Stimulated activated effector memory CD8-positive, alpha-beta T cell treated with anti-CD3 and anti-CD28 coated beads, Interleukin-12 subunit alpha, Interleukin-12 subunit beta, amount 100 ng/mL, for 72 hours (primary cell): ENCODE measurements at regions not wholly inside any gene's neighbourhood (a gene's known extent, or its start where the extent isn't known, plus 50 kb on each side); places are given as distances from the start of the nearest gene placed in this dataset.
"Not testable (repeated sequence)": the region's sequence is repeated elsewhere in the genome, so short reads cannot be mapped to it uniquely, and the experiment has no call there.

Source experiments
- ATAC-seq: fragments of 150-1000 bp; cut with Tn5 transposase; 2 replicates; pipeline ENCODE4 v1.10.0; 2021
- DNase-seq, 2 donors: peaks; one replicate each; pipeline ENCODE4 v3.0.0; 2021 to 2022; ENCODE audit warnings: low spot score in 2 of 2
- H3K27ac Mint-ChIP-seq: one replicate; pipeline ENCODE4 v1.8.0; 2022; ENCODE audit warnings: mild to moderate bottlenecking, mixed read lengths
- H3K36me3 Mint-ChIP-seq: one replicate; pipeline ENCODE4 v1.8.0; 2022; ENCODE audit warnings: mild to moderate bottlenecking, mixed read lengths
- H3K4me1 Mint-ChIP-seq: one replicate; pipeline ENCODE4 v1.8.0; 2022; ENCODE audit warnings: mixed read lengths
- H3K4me3 Mint-ChIP-seq: one replicate; pipeline ENCODE4 v1.8.0; 2022; ENCODE audit warnings: mild to moderate bottlenecking, mixed read lengths
- H3K9me3 Mint-ChIP-seq: one replicate; pipeline ENCODE4 v1.8.0; 2022; ENCODE audit warnings: mixed read lengths

DNA sequence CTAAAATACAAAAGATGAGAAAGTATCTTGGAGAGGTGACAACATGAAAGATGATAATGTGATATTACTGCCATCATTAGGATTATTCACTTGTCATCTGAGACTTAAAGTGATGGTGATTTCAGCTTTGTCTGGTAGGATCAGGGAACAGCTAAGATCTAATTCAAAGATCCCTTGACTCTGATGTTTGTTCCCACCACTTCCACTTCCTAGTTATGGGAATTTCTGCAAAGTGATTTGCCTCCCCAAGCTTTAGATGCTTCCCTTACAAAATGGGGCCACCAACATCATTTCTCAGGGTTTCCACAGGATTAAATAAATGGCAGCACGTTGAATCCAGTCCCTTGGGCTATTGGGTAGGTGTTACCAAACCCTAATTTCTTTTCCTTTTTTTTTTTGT lies 550.8 kb upstream of the CDH5 start:
- Mint-ChIP-seq H3K4me3 (no peak overlapping the region), H3K36me3 (no peaks in the 10 kb centered on the region), H3K9me3 (peaks cover 12% of the 10 kb centered on the region), H3K4me1 (no peaks in the 10 kb centered on the region), H3K27ac (no peak overlapping the region)
- DNase-seq (no peak), ATAC-seq (no peak)

DNA sequence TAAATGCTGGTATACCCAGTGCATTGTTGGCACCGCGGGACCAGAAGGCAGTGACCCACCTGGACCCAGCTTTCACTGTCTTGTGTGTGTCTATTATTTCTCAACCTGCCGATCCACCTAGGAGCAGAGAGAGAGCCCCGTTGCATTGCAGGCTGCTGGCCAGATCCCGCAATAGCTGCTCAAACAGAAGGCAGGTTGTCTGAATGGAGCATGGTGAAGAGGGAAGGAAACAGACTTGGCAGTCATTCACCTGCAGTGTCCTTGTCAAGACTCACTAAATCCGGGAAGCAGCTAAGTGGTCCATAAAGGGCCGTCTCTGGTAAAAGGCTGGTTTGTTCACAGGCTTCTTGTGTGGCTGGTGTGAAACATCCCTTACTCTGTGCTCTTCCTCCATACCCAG lies 552.6 kb upstream of the CDH5 start:
- not testable (repeated sequence) for H3K4me1 Mint-ChIP-seq, DNase-seq, H3K4me3 Mint-ChIP-seq, H3K36me3 Mint-ChIP-seq, ATAC-seq, H3K27ac Mint-ChIP-seq
- H3K9me3 Mint-ChIP-seq, result peaks cover 12% of the 10 kb centered on the region

DNA sequence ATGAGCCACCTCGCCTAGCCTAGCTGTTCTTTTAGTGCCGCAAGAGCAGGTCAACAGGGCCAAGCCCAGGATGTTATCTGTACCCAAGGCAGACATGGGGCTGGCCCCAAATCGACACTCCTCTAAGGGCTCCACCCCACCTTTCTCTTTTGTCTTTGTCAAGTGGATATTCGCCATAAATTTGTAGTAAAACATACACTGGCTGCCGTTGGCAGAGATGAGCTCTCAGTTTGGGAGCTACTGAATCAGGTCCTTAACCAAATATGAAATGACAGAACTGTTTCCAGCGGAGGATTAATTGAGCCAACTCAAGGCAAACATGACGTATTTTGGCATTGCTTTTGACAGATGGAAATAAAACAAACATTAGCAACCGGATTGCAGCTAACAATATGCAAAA lies 556.9 kb upstream of the CDH5 start:
- peaks cover 19% of the 10 kb centered on the region for H3K9me3 Mint-ChIP-seq
- no peaks in the 10 kb centered on the region for H3K36me3 Mint-ChIP-seq
- DNase-seq (no peak), ATAC-seq (no peak)
- H3K27ac Mint-ChIP-seq, result no peak overlapping the region
- H3K4me3 Mint-ChIP-seq, result no peak overlapping the region
- H3K4me1 Mint-ChIP-seq, result no peaks in the 10 kb centered on the region

DNA sequence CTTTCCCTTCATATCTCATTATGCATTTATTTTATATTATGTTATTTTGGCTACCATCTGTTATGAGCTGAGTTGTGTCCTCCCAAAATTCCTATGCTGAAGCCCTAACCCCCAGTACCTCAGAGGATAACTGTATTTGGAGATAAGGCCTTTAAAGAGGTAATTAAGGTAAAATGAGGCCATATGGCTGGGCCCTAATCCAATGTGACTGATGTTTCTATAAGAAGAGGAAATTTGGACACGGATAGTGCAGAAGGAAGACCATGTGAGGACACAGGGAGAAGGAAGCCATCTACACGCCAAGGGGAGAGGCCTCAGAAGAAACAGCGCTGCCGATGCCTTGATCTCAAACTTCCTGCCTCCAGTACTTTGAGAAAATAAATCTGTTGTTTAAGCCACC lies 557.7 kb upstream of the CDH5 start:
- H3K36me3 Mint-ChIP-seq, result no peaks in the 10 kb centered on the region
- H3K9me3 Mint-ChIP-seq, result peaks cover 19% of the 10 kb centered on the region
- no peaks in the 10 kb centered on the region for H3K4me1 Mint-ChIP-seq
- ATAC-seq (no peak), DNase-seq (no peak)
- H3K27ac Mint-ChIP-seq, result no peak overlapping the region
- H3K4me3 Mint-ChIP-seq, result no peak overlapping the region

DNA sequence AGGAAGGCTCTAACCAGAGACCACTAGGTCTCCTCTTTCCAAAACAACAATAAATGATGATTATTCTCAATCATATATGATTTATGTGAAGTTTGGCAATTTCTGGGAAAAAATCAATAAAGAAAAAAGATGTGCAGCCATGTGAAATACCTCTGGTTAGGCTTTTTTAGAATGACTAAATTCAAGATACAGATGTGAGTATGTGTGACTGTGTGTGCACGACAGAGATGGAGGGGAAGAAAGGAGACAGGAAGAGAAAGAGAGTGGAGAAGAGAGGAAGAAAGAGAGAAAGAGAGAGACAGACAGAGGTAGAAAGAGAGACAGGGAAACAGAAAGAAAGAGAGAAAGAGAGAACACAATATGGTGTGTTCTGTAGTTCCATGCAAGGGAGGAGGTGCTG lies 558.6 kb upstream of the CDH5 start:
- Mint-ChIP-seq H3K9me3 (peaks cover 18% of the 10 kb centered on the region), H3K4me3 (no peak overlapping the region), H3K27ac (no peak overlapping the region), H3K36me3 (no peaks in the 10 kb centered on the region), H3K4me1 (no peaks in the 10 kb centered on the region)
- ATAC-seq, result no peak
- no peak for DNase-seq

DNA sequence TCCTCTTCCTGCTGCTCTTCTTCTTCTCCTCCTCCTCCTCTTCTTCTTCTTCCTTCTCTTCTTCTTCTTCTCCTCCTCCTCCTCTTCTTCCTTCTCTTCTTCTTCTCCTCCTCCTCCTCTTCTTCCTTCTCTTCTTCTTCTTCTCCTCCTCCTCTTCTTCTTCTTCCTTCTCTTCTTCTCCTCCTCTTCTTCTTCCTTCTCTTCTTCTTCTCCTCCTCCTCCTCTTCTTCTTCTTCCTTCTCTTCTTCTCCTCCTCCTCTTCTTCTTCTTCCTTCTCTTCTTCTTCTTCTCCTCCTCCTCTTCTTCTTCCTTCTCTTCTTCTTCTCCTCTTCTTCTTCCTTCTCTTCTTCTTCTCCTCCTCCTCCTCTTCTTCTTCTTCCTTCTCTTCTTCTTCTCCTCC lies 560.8 kb upstream of the CDH5 start:
- not testable (repeated sequence) for DNase-seq, H3K36me3 Mint-ChIP-seq, ATAC-seq, H3K4me1 Mint-ChIP-seq, H3K27ac Mint-ChIP-seq, H3K4me3 Mint-ChIP-seq
- peaks cover 13% of the 10 kb centered on the region for H3K9me3 Mint-ChIP-seq

DNA sequence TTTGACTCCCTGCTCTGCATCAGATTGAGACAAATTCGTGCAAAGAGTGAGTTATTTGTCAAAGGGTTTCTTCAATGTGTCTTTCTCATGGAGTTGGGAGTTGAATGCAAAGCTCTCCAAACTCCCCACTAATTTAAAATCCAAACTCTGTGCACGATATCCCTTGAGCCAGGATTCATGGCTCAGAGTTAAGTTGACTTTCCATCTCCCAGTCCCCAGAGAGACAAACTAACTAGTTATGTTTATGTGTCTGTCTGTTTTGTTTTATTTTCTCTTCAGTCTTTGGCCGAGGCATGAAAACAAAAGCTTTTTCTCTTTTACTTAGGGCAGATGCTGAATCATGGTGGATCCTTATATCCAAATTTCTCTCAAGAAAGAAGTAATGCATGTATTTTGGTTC lies 570.0 kb upstream of the CDH5 start:
- H3K4me1 Mint-ChIP-seq, result no peaks in the 10 kb centered on the region
- peaks cover 6% of the 10 kb centered on the region for H3K9me3 Mint-ChIP-seq
- H3K27ac Mint-ChIP-seq, result no peak overlapping the region
- DNase-seq (no peak), ATAC-seq (no peak)
- H3K4me3 Mint-ChIP-seq, result no peak overlapping the region
- no peaks in the 10 kb centered on the region for H3K36me3 Mint-ChIP-seq

DNA sequence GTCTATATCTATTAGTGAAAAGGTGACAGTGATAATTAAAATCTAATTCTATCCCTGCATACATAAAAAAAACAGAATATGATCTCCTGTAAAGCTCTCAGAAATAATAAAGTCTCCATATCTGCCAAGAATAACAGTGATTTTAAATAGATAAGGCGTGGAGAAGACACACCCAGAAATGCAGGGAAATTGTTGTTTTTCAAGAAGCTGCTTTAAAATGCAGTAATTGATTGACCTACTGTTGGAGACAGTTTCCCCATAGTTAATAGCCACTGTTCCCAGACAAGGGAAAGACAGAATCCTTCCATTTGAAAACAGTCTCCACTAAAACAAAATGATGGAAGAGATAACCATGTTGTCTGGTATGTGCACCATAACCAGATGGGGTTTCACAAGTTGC lies 571.5 kb upstream of the CDH5 start:
- Mint-ChIP-seq H3K4me1 (no peaks in the 10 kb centered on the region), H3K9me3 (peaks cover 6% of the 10 kb centered on the region), H3K4me3 (no peak overlapping the region), H3K36me3 (no peaks in the 10 kb centered on the region), H3K27ac (no peak overlapping the region)
- DNase-seq, result no peak
- no peak for ATAC-seq

DNA sequence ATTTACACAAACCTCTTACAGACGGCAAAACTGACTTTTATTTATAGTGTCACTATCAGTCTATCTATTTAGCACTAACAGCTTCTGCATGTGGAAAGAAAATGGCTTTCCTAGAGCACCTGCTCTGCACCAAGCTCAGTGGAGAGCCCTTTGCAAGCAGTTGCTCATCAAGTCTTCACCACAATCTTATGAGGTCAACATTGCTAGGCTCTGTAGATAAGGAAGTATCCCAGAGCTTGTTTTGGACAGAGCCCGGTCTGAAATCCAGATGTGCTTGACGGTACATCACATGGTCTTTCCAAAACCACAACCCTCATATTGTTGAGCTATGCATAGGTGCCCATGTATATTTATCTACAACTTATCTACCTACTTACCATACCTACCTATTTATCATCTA lies 572.7 kb upstream of the CDH5 start:
- DNase-seq (no peak), ATAC-seq (no peak)
- Mint-ChIP-seq H3K9me3 (peaks cover 6% of the 10 kb centered on the region), H3K27ac (no peak overlapping the region), H3K4me1 (no peaks in the 10 kb centered on the region), H3K4me3 (no peak overlapping the region), H3K36me3 (no peaks in the 10 kb centered on the region)

DNA sequence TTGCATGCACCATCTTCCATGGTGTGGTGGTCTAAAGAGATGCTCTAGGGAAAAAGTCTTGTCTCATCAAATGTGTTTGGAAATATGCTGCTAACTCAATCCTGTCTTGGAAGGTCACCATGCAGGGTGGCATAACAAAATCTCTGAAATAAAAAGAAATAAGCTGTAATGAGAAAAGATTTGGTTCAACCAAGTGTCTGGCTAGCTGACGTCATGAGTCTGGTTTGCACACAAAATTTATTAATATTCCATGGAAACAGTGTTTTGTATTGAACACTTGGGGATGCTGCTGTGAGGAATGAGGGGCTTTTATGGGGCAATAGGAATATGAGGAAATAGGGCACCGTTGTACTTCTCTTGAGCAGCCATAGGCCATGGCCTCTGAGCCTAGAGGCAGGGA lies 575.7 kb upstream of the CDH5 start:
- Mint-ChIP-seq H3K4me3 (no peak overlapping the region), H3K36me3 (no peaks in the 10 kb centered on the region), H3K4me1 (no peaks in the 10 kb centered on the region), H3K27ac (no peak overlapping the region), H3K9me3 (no peaks in the 10 kb centered on the region)
- ATAC-seq, result no peak
- DNase-seq, result no peak

DNA sequence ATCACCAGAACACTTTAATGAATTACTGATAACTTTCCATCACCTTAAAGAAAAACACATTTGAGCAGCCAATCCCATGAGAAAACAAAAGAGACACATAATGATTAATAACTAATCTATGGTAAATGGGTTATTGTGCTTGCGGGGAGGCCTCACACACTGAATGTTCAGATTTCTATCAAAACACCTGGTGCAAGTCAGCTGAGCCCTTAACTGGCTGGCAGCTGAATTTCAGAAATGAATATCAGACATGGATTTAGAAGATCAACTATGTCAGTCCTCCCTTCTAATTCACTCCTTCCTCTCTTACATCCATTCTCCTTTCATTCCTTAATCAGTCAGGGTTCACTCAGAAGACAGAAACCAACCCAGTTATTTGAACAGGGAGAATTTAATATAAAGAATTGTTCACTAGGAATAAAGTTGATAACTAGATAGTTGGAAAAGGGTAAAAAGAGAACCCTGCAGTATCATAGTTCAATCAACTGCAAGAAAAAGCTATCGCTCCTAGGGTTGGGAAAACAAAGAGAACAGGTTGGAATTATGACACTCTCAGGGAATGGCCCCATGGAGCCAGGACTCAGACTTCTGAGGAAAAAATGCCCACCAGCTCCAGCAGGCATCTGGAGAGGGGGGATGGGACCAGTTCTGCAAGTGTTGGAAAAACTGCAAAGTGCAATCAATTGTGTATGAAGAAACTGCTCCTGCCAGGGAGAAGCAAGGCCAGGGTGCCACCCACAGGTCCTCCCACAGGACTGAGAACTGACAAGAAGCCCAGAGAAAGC lies 577.1 kb upstream of the CDH5 start:
- Mint-ChIP-seq H3K36me3 (no peaks in the 10 kb centered on the region), H3K27ac (no peak overlapping the region), H3K4me3 (no peak overlapping the region), H3K4me1 (no peaks in the 10 kb centered on the region), H3K9me3 (no peaks in the 10 kb centered on the region)
- no peak for DNase-seq
- no peak for ATAC-seq

DNA sequence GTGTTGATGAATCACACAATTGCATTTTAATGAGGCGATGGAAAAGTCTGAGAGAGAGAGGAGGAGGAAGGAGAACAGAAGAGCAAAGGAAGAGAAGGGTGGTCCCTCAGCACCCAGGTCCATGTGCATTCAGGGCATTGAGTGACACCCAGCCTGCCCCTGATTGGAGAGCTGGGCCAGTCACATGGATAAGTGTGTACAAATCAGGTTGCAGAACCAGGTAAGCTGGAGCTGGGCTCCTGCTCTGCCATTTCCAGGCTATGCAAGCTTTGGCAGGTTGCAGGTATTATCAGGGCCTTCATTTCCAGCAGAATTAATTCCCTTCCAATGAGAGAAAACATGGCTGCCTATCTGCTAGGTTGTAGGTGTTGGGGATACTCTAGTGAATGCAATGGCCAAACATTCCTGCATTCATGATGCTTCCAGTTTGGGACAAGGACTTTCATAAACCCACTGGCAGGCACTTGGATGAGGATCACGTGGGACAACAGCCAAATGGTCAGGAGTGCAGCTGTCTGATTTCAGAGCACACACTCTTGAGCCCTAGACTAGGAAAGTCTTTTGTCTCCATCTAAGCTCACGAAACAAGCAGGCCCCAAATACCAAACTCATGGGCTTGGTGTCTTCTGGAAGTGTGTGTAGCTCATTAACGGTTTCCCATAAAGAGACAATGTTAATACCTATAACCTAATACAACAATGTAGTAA lies 577.9 kb upstream of the CDH5 start:
- Mint-ChIP-seq H3K4me3 (no peak overlapping the region), H3K27ac (no peak overlapping the region), H3K36me3 (no peaks in the 10 kb centered on the region), H3K4me1 (no peaks in the 10 kb centered on the region), H3K9me3 (peaks cover 3% of the 10 kb centered on the region)
- DNase-seq, result no peak
- no peak for ATAC-seq

DNA sequence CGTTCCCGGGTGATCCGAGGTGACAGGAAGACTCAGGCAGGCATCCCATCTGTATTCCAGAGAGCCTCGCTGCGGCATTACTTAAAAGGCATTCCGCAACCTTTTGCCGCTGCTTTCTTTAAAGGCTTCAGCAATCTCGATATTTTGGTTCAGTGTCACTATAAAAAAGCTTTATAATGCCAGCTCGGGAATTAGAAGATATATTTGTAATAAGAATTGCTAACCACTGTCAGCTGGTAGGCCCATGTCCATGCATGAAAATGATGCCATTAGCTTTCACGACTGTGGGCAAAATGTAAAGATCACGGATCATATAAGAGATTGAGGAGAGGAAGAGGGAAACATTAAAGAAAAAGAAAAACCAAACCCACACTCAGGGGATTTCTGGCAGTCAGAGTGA lies 578.6 kb upstream of the CDH5 start:
- no peaks in the 10 kb centered on the region for H3K4me1 Mint-ChIP-seq
- H3K4me3 Mint-ChIP-seq, result no peak overlapping the region
- H3K36me3 Mint-ChIP-seq, result no peaks in the 10 kb centered on the region
- peaks cover 3% of the 10 kb centered on the region for H3K9me3 Mint-ChIP-seq
- H3K27ac Mint-ChIP-seq, result no peak overlapping the region
- ATAC-seq, result no peak
- DNase-seq, result no peak

DNA sequence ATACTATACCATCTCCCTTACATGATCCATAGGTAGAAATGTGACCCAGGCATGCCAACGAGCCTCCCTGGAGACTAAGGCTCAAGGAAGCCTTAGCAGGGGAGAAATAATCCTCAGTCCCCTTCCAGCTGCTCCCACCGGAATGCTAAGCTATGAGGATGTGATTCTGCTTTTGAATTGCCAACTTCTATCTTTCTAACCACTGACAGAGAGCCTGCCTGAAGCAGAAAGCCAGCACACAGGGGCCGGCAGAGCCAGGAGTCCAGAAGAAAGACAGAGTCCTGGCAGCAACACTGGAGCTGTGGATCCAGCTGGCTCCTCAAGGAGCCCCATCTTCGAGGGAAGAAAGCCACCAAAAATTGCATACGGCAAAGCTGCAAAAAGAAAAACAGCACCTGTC lies 579.6 kb upstream of the CDH5 start:
- DNase-seq (no peak), ATAC-seq (no peak)
- no peak overlapping the region for H3K4me3 Mint-ChIP-seq
- H3K27ac Mint-ChIP-seq, result no peak overlapping the region
- peaks cover 3% of the 10 kb centered on the region for H3K9me3 Mint-ChIP-seq
- no peaks in the 10 kb centered on the region for H3K36me3 Mint-ChIP-seq
- H3K4me1 Mint-ChIP-seq, result no peaks in the 10 kb centered on the region

DNA sequence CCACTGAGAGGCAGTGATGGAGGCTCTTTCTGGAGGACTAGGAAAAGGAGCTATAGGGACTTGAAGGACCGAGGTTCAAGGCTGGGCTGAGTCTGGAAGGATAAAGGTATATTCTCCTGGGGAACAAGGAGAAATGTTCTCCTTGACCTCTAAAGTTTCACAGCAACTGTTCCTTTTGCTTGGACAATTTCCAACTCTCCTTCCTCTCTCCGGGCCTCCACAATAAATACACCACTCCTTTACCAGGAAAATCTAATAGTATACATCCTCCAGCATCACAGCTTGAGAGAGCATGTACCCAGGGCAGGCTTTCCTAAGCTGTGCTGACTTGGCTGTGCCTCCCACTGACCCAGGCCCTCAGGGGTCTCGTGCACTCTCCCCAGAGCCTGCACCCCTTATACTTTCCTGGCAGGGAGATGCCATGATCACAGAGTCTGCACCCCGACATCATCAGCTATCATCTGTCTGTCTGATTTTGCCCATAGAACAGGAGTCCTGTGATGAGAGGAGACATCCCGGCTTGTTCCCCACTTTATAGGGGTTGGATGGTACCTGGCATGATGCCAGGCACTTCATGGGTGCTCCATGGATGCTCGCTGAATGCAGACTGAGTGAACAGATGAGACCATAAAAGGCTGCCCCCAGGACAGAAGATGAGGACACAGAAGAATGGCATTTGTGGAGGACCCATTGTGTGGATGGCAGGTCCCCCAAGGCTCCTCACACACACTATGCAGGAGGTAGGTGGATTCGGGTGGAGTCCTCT lies 582.6 kb upstream of the CDH5 start:
- Mint-ChIP-seq H3K9me3 (peaks cover 9% of the 10 kb centered on the region), H3K36me3 (no peaks in the 10 kb centered on the region), H3K27ac (no peak overlapping the region), H3K4me3 (no peak overlapping the region), H3K4me1 (no peaks in the 10 kb centered on the region)
- DNase-seq (no peak), ATAC-seq (no peak)
